H9 (cell line): ENCODE measurements at regions not wholly inside any gene's neighbourhood (a gene's known extent, or its start where the extent isn't known, plus 50 kb on each side); places are given as distances from the start of the nearest gene placed in this dataset.

Source experiments
- DNase-seq: peaks from one replicate; pipeline ENCODE4 v3.0.0-alpha.2; 2017
- H2AFZ ChIP-seq: one replicate; pipeline ENCODE4 v1.6.1; 2013; ENCODE audit warnings: mild to moderate bottlenecking, low read length, control low read depth, moderate library complexity
- H2AK5ac ChIP-seq: 2 replicates; pipeline ENCODE4 v1.6.1; 2013; ENCODE audit warnings: low read length, control low read depth, mixed read lengths; ENCODE audit not compliant: insufficient read length
- H2BK120ac ChIP-seq: one replicate; pipeline ENCODE4 v1.6.1; 2013; ENCODE audit warnings: low read depth, mild to moderate bottlenecking, low read length, control low read depth, inconsistent platforms; ENCODE audit not compliant: poor library complexity, severe bottlenecking
- H2BK12ac ChIP-seq: 2 replicates; pipeline ENCODE4 v1.6.1; 2013; ENCODE audit warnings: low read length, control low read depth, mixed read lengths, low read depth; ENCODE audit not compliant: insufficient read length
- H2BK15ac ChIP-seq: 2 replicates; pipeline ENCODE4 v1.6.1; 2013; ENCODE audit warnings: low read depth, low read length, control low read depth
- H2BK20ac ChIP-seq: one replicate; pipeline ENCODE4 v1.6.1; 2013; ENCODE audit warnings: low read depth, mild to moderate bottlenecking, low read length, control low read depth, inconsistent platforms; ENCODE audit not compliant: poor library complexity, severe bottlenecking
- H2BK5ac ChIP-seq: 2 replicates; pipeline ENCODE4 v1.6.1; 2013; ENCODE audit warnings: low read length, control low read depth, mixed read lengths; ENCODE audit not compliant: insufficient read length
- H3K14ac ChIP-seq: 2 replicates; pipeline ENCODE4 v1.6.1; 2013; ENCODE audit warnings: low read length, control low read depth; ENCODE audit not compliant: insufficient read depth
- H3K18ac ChIP-seq: 2 replicates; pipeline ENCODE4 v1.6.1; 2013; ENCODE audit warnings: low read depth, mild to moderate bottlenecking, mixed read lengths, low read length, control low read depth; ENCODE audit not compliant: insufficient read length
- H3K23ac ChIP-seq: 2 replicates; pipeline ENCODE4 v1.6.1; 2013; ENCODE audit warnings: low read length, control low read depth, mixed read lengths, low read depth; ENCODE audit not compliant: insufficient read length
- H3K23me2 ChIP-seq: 2 replicates; pipeline ENCODE4 v1.6.1; 2013; ENCODE audit warnings: low read depth, mild to moderate bottlenecking, mixed read lengths, low read length, control low read depth; ENCODE audit not compliant: insufficient read length, poor library complexity, severe bottlenecking
- H3K27ac ChIP-seq: 2 replicates; pipeline ENCODE4 v1.5.1; 2013; ENCODE audit warnings: low read length, control low read depth, mixed read lengths, low read depth; ENCODE audit not compliant: insufficient read length
- H3K27me3 ChIP-seq: 2 replicates; pipeline ENCODE4 v1.6.1; 2013; ENCODE audit warnings: low read length, control low read depth, inconsistent platforms; ENCODE audit not compliant: insufficient read depth
- H3K4ac ChIP-seq: 2 replicates; pipeline ENCODE4 v1.6.1; 2013; ENCODE audit warnings: low read depth, mild to moderate bottlenecking, control low read depth, inconsistent platforms, low read length, moderate library complexity
- H3K4me1 ChIP-seq: 2 replicates; pipeline ENCODE4 v1.6.1; 2013; ENCODE audit warnings: low read length, control low read depth, inconsistent platforms; ENCODE audit not compliant: insufficient read depth
- H3K4me2 ChIP-seq: 2 replicates; pipeline ENCODE4 v1.6.1; 2013; ENCODE audit warnings: low read length, control low read depth, mixed read lengths; ENCODE audit not compliant: insufficient read length, insufficient read depth
- H3K56ac ChIP-seq: 2 replicates; pipeline ENCODE4 v1.6.1; 2013; ENCODE audit warnings: low read depth, mild to moderate bottlenecking, mixed read lengths, low read length, control low read depth; ENCODE audit not compliant: insufficient read length
- H3K79me1 ChIP-seq: 2 replicates; pipeline ENCODE4 v1.6.1; 2013; ENCODE audit warnings: low read depth, mild to moderate bottlenecking, moderate library complexity, low read length, control low read depth, inconsistent platforms; ENCODE audit not compliant: insufficient read depth, poor library complexity, severe bottlenecking
- H3K79me2 ChIP-seq: 2 replicates; pipeline ENCODE4 v1.6.1; 2013; ENCODE audit warnings: low read length, control low read depth, inconsistent platforms; ENCODE audit not compliant: insufficient read depth
- H3K9ac ChIP-seq: 2 replicates; pipeline ENCODE4 v1.6.1; 2013; ENCODE audit warnings: low read length, control low read depth, mixed read lengths; ENCODE audit not compliant: insufficient read length; ENCODE audit errors: extremely low read depth
- H3K9me3 ChIP-seq: one replicate; pipeline ENCODE4 v1.6.1; 2013; ENCODE audit warnings: low read depth, low read length, inconsistent platforms; ENCODE audit not compliant: control insufficient read depth
- H3T11ph ChIP-seq: one replicate; pipeline ENCODE4 v1.6.1; 2013; ENCODE audit warnings: mild to moderate bottlenecking, low read length, control low read depth, inconsistent platforms
- H4K20me1 ChIP-seq: one replicate; pipeline ENCODE4 v1.6.1; 2013; ENCODE audit not compliant: control insufficient read depth, insufficient read length, insufficient read depth
- H4K5ac ChIP-seq: 2 replicates; pipeline ENCODE4 v1.6.1; 2013; ENCODE audit warnings: low read depth, mild to moderate bottlenecking, mixed read lengths, low read length, control low read depth; ENCODE audit not compliant: insufficient read length
- H4K8ac ChIP-seq: replicated peaks from 2 replicates; pipeline ENCODE4 v1.6.1; 2013; ENCODE audit warnings: low read length, control low read depth, mixed read lengths, low read depth; ENCODE audit not compliant: insufficient read length
- H4K91ac ChIP-seq: 2 replicates; pipeline ENCODE4 v1.6.1; 2013; ENCODE audit warnings: low read depth, mild to moderate bottlenecking, moderate library complexity, mixed read lengths, low read length, control low read depth; ENCODE audit not compliant: insufficient read length
- H3K27ac Mint-ChIP-seq, 3 experiments: 2 replicates in 2 of 3; 3 replicates in 1 of 3; pipeline ENCODE4 v1.8.0; 2020 to 2021; ENCODE audit warnings: mixed read lengths in 3 of 3, mild to moderate bottlenecking in 1 of 3, moderate library complexity in 1 of 3
- H3K27me3 Mint-ChIP-seq: 2 replicates; pipeline ENCODE4 v1.8.0; 2021; ENCODE audit warnings: low read depth, mild to moderate bottlenecking, moderate library complexity, mixed read lengths
- H3K36me3 Mint-ChIP-seq, 3 experiments: 2 replicates in 2 of 3; 3 replicates in 1 of 3; pipeline ENCODE4 v1.8.0; 2020 to 2021; ENCODE audit warnings: low read depth in 3 of 3, mixed read lengths in 3 of 3; ENCODE audit not compliant: insufficient read depth in 1 of 3
- H3K4me1 Mint-ChIP-seq, 2 experiments: 2 replicates each; pipeline ENCODE4 v1.8.0; 2020; ENCODE audit warnings: mixed read lengths in 2 of 2
- H3K4me3 Mint-ChIP-seq, 2 experiments: 2 replicates in 1 of 2; 3 replicates in 1 of 2; pipeline ENCODE4 v1.8.0; 2020 to 2021; ENCODE audit warnings: mild to moderate bottlenecking in 2 of 2, mixed read lengths in 2 of 2, moderate library complexity in 1 of 2
- H3K9me3 Mint-ChIP-seq, 2 experiments: 2 replicates in 1 of 2; 3 replicates in 1 of 2; pipeline ENCODE4 v1.8.0; 2020; ENCODE audit warnings: mild to moderate bottlenecking in 2 of 2, mixed read lengths in 2 of 2, moderate library complexity in 1 of 2
- CTCF ChIP-seq: fragments of 200-600 bp; sonication (generic); conservative IDR thresholded peaks from 3 replicates; pipeline ENCODE4 v1.8.0; 2021; ENCODE audit warnings: antibody characterized with exemption, mild to moderate bottlenecking
- WGBS: extraction: QIAGEN DNeasy Blood & Tissue Kit; methylation state at CpG from one replicate; pipeline ENCODE4 v1.1.7; 2013; ENCODE audit warnings: missing lambda C conversion rate, low lambda C conversion rate, mixed read lengths; ENCODE audit not compliant: insufficient read length; ENCODE audit errors: extremely low coverage; 5-methylcytosine and 5-hydroxymethylcytosine counted together

- DNase-seq, result no peak
- H3K27ac ChIP-seq, result no peak overlapping the region
- no peaks in the 10 kb centered on the region for H3K9me3 ChIP-seq
- H2BK120ac ChIP-seq, result no peak overlapping the region
- no CpG with 5 or more reads among the region's 18 CpGs for WGBS
- no peaks in the 10 kb centered on the region for H4K20me1 ChIP-seq
- no peak for TF ChIP-seq CTCF
- no peak overlapping the region for H3K4ac ChIP-seq
- no peaks in the 10 kb centered on the region for H3K79me1 ChIP-seq
- H2BK5ac ChIP-seq, result no peak overlapping the region
- no peak overlapping the region for H2BK20ac ChIP-seq
- no peak overlapping the region for H3K14ac ChIP-seq
- no peak overlapping the region for H3K18ac ChIP-seq
- H3K23ac ChIP-seq, result no peak overlapping the region
- no peaks in the 10 kb centered on the region for H3K23me2 ChIP-seq
- H4K91ac ChIP-seq, result no peak overlapping the region
- H3K56ac ChIP-seq, result no peak overlapping the region
- no peak overlapping the region for H3T11ph ChIP-seq
- H4K5ac ChIP-seq, result no peak overlapping the region
- H3K36me3 Mint-ChIP-seq, result peaks cover 10 to 18% (median 13%) of the 10 kb centered on the region in 3 experiments; a peak in 6 of 7 replicates
- no peak overlapping the region for H2BK15ac ChIP-seq
- no peak overlapping the region for H2AK5ac ChIP-seq
- no peak overlapping the region for H3K4me2 ChIP-seq
- H3K27me3 Mint-ChIP-seq, result no peaks in the 10 kb centered on the region
- no peak overlapping the region for H4K8ac ChIP-seq
- H3K27me3 ChIP-seq, result no peaks in the 10 kb centered on the region
- peak overlapping the region in 2 of 3 experiments; percentile 60 to 86; a peak in 2 of 7 replicates for H3K27ac Mint-ChIP-seq
- no peaks in the 10 kb centered on the region for H3K4me1 ChIP-seq
- no peak overlapping the region; a peak in 1 of 5 replicates for H3K4me3 Mint-ChIP-seq
- no peaks in the 10 kb centered on the region; the same call in 1 of the 2 replicates for H3K79me2 ChIP-seq
- peaks cover 5 to 12% of the 10 kb centered on the region in 2 experiments for H3K4me1 Mint-ChIP-seq
- H3K9me3 Mint-ChIP-seq, result no peaks in the 10 kb centered on the region
- H2BK12ac ChIP-seq, result no peak overlapping the region
- H2AFZ ChIP-seq, result no peak overlapping the region
- no peak overlapping the region for H3K9ac ChIP-seq
Observed at GRCh38 chr17:77306790-77307478, 166.2 kb downstream of the SEC14L1 start.
